ENCODE measurements at regions not wholly inside any gene's neighbourhood (a gene's known extent, or its start where the extent isn't known, plus 50 kb on each side); places are given as distances from the start of the nearest gene placed in this dataset.

GRCh38 chr18:25710981-25711380 is 359.0 kb upstream of the ZNF521 start:
- no peak for TF ChIP-seq MYC (IDR thresholded peaks at IDR 0.05; ENCODE audit: low read depth, low read length)
- no peak for TF ChIP-seq POLR2A (IDR thresholded peaks at IDR 0.05; ENCODE audit: low read depth, low read length)
- no peak for TF ChIP-seq CTCF (IDR thresholded peaks at IDR 0.05; ENCODE audit: extremely low read depth in 1 of 2, insufficient read depth in 1 of 2, low read depth in 1 of 2, low read length in 2 of 2)
- no peak for TF ChIP-seq FOS (IDR thresholded peaks at IDR 0.05; ENCODE audit: borderline replicate concordance, insufficient read depth, low read length)
- TF ChIP-seq POLR2AphosphoS5 (IDR thresholded peaks at IDR 0.05; ENCODE audit: insufficient read depth, low read depth, low read length): no peak
- no peak for TF ChIP-seq EZH2 (IDR thresholded peaks at IDR 0.05; ENCODE audit: borderline replicate concordance, low read depth, low read length, severe bottlenecking)
- no peak for TF ChIP-seq MAX (IDR thresholded peaks at IDR 0.05; ENCODE audit: insufficient read depth, insufficient read length)
